Fibroblast of skin of right quadriceps (primary cell): ENCODE measurements at regions not wholly inside any gene's neighbourhood (a gene's known extent, or its start where the extent isn't known, plus 50 kb on each side); places are given as distances from the start of the nearest gene placed in this dataset.
A peak's percentile ranks its signal among the peaks of the same experiment; 100 is the strongest.

Source experiments
- DNase-seq: peaks from one replicate; pipeline ENCODE4 v3.0.0-alpha.2; 2013

- no peak for DNase-seq
These were observed 372.1 kb upstream of the PBX1 start for GRCh38 chr1:164186881-164187280.

- DNase-seq, result no peak
These were observed 370.5 kb upstream of the PBX1 start for GRCh38 chr1:164188497-164188896.

GRCh38 chr1:164191191-164191590, 367.8 kb upstream of the PBX1 start:
- DNase-seq, result no peak

DNA sequence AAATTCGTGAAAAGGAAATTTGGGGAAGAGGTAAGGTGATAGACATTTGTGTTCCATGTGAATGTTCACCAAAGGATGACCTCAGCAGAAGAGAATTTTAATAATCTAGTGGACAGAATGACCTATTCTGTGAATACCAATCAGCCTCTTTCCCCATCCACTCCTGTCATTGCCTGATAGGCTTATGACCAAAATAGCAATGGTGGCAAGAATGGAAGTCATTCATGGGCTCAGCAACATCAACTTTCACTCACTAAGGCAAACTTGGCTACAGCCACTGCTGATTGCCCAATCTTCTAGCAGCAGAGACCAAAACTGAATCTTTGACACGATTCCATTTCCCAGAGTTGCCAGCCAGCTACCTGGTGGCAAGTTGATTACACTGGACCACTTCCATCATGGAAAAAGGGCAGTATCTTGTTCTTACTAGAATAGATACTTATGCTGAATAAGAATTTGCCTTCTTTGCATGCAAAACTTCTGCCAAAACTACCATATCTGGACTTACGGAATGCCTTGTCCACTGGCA, 348.7 kb upstream of the PBX1 start:
- DNase-seq, result no peak

DNA sequence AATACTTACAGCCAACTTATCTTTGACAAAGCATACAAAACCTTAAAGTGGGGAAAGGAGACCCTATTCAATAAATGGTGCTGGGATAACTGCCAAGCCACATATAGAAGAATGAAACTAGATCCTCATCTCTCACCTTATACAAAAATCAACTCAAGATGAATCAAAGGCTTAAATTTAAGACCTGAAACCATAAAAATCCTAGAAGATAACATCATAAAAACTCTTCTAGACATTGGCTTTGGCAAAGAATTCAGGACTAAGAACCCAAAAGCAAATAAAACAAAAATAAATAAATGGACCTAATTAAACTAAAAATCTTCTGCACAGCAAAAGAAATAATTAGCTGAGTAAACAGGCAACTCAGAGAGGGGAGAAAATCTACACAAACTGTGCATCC, 335.6 kb upstream of the PBX1 start:
- DNase-seq, result no peak

- no peak for DNase-seq
These were observed 334.0 kb upstream of the PBX1 start for GRCh38 chr1:164225011-164225410.

- DNase-seq, result no peak
These were observed 332.0 kb upstream of the PBX1 start for GRCh38 chr1:164226977-164227376.

GRCh38 chr1:164228928-164229327, 330.1 kb upstream of the PBX1 start:
- DNase-seq, result no peak

DNA sequence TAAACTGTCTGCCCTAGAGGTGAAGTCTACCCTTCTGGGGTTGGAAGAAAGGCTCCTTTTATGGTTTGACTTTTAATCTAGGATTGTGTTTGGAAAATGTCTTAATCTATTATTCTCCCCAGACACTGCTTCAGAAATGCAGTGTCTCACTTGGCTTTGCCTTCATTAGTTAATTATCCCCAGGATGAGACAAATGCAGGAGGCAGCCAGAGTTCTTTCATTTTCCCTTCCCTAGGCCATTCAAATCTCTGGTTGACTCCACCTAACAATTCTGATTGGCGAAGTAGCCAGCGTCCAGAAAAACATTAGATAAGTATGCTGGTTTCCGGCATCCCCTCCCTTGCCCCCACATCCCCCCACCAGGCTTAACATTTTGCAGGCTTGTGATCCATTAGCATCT, 325.8 kb upstream of the PBX1 start:
- no peak for DNase-seq

GRCh38 chr1:164240081-164240480, 318.9 kb upstream of the PBX1 start:
- DNase-seq, result no peak

GRCh38 chr1:164250365-164250764, 308.6 kb upstream of the PBX1 start:
- no peak for DNase-seq

- no peak for DNase-seq
These were observed 302.5 kb upstream of the PBX1 start for GRCh38 chr1:164256456-164256855.

DNA sequence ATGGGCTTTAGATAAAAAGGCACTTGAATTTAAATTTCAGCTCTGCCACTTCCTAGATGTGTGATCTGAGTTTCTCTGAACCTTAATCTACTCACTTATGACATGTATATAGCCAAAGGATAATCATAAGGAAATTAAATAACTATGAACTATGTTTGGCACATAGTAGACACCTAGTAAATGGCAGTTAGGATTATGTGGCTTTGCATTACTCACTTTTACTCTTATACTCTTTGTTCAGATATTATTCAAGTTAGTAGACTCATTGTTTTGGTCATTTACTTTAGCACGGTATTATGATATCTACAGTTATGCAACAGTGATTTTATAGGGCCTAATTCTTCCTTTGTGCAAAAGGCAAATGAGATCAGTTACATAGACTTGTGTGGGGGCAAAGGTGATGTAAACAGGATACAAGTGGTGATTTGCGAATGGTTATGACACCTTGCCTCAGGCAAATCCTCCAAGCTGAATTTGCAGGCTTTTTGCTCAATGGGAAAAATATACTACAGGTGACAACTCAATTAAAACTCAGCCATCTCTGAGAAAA, 297.2 kb upstream of the PBX1 start:
- no peak for DNase-seq

GRCh38 chr1:164263540-164263939, 295.4 kb upstream of the PBX1 start:
- DNase-seq, result no peak

- DNase-seq, result no peak
These were observed 293.8 kb upstream of the PBX1 start for GRCh38 chr1:164265232-164265631.

DNA sequence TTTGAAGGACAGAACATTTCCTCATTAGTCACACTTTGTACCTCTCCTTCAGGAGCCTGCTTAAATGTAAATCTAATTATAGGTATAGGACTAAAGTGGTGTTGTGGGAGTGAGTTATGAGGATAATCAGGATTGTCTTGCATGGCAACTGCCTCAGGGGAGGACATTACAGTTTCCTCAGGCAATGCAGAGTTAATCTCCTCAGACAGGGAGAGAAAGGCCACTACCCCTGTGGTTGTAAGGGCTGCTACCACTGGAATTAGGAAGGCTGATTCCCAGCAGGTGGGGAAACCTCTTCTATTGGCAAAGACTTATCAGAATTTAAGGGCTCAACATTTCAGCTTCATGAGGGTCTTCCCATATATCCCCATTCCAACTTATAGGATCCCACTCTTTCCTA, 286.8 kb upstream of the PBX1 start:
- DNase-seq, result no peak

- DNase-seq, result no peak
These were observed 262.8 kb upstream of the PBX1 start for GRCh38 chr1:164296172-164296571.

- DNase-seq, result no peak
These were observed 250.9 kb upstream of the PBX1 start for GRCh38 chr1:164308101-164308500.

DNA sequence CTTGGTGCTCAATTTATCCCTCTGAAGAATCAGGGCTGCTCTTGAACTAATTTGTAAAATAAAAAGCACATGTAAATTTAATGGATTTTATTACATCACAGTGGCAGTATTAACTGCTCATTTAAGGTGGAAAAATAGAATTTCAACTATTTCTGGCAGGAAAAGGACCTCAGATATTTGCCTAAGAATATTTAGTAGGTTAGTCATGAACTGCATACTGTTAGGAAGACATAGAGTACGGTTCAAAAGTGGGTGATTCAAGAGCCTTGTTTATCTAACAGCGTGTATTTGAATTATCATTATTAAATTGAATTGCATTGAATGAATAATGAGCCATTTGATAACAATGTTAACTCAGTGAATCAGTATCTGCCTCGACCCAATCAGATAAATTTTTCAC, 248.8 kb upstream of the PBX1 start:
- peak; percentile 75 for DNase-seq

- peak; percentile 31 for DNase-seq
These were observed 247.6 kb upstream of the PBX1 start for GRCh38 chr1:164311377-164311776.

DNA sequence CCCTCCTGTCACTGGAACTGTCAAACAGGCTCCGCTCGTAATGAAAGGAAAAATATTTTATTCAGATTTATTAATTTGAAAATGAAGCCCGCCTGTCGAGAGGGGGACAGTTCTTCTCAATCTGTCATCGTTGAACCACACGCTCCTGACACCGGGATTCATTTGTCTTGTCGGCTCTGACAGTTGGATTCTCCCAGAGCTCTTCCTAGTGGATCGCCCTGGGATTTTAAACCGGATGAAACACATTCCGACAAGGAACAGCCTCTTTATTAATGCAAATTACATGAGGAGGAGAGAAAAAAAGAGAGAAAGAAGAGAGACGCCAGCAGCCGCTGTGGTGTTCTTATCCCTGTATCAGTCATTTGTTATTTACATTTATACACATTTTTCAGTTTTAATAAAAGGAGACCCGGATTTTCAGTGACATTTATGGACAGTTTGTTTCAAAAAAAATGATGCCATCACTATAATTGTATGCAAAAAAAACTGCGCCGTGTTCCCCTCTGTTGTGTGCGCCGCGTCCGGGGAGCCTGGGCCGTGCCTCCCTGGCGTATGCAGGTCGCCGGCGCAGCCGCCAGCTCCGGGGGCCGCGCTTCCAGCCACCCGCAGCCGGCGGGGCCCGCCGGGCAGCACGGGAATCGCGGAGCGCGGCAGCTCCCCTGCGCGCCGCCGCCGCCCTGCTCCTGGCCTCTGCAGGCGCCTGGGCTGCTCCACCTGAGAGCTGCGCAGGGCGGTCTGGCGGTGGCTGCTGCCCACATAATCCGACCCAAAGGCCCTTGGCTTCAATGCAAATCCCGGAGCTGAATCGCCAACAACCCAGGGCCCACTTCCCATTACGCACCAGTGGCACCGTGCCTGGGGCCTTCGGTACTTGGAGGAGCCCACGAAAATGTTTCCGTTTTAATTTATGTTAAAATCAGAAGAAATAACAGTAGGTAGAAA, 237.9 kb upstream of the PBX1 start:
- DNase-seq, result peak; percentile 12

DNA sequence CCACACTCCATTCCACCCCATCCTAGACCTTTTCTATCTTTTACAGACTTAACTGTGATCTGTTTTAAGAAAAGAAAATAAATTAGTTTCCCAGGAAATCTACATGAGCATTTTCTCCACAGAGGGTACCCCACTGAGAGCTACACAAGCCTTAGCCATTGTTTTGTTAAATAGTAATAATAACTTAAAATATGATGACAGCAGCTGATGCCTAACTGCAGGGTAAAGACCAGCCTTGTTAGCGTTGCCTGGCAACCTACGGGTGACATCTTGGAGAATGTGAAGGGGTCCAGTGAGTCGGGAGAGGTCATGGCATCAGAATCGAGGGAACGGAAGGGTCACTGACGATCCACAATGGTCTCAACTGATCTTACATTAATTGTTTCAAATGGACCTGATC, 233.2 kb upstream of the PBX1 start:
- DNase-seq, result no peak

DNA sequence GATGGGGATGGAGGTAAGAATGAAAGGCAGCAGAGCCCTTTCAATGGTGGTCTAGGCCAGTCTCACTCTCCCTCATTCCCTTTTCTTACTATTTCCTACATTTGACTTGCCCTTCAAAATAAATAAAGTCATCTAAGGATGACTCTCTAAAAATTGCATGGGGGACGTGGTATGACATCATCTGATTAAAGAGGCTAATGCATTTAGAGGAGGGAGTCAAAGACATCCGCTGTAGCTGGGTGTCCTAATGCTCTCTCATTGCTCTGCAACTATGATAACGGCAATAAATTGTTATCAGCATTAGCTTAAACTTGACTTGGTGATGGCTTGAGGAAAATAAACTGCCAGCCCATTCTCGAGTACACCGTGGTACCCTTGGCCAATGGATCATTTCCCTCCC, 225.6 kb upstream of the PBX1 start:
- no peak for DNase-seq

DNA sequence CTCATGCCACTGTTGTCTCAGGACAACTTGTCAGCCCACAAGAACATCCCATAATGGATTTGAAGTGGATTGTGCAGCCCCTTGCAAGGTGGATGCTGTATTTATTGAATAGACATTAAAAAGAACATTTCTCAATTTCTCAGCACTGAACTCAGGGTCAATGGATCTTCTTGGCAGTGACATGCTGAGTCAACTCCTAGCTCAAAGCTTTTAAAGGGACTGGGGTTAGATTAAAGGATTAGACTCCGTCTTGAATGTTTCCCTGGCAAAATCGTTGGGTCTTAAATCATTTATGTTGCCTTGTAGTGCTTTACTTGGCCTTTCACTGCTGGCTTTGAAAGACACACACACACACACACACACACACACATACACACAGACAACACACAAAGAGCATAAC, 221.6 kb upstream of the PBX1 start:
- no peak for DNase-seq
